ENCODE measurements at regions not wholly inside any gene's neighbourhood (a gene's known extent, or its start where the extent isn't known, plus 50 kb on each side); places are given as distances from the start of the nearest gene placed in this dataset.

DNA sequence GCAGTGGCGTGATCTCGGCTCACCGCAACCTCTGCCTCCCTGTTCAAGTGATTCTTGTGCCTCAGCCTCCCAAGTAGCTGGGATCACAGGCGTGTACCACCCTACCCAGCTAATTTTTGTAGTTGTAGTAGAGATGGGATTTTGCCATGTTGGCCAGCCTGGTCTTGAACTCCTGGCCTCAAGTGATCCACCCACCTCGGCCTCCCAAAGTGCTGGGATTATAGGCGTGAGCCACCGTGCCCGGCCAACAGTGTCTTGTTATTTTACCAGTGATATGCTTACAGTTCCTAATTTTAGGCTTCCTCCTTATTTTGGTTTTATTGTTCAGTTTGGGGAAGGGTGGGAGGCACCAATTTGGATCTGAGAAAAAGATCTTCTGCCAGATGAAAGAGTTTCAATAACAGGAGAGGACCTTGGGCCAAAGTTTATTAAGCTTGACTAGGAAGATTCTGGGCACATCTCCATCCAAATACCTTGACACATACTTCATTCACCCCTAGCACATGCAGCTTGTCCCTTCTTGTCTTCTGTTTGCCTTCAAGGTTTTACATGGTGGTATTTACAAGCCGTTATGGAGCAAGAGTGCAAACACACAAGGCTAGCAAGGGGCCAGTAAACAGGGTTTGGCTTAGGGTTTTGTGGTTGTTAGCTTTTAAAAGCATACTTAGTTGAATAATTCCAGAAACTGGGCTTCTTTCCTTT, 168.1 kb upstream of the DMRT1 start (continued):
- TF ChIP-seq RFX5 (IDR thresholded peaks at IDR 0.05; ENCODE audit: borderline replicate concordance, low read depth, low read length), result no peak

Data from H1 (cell line).